Loucy (cell line): ENCODE measurements at regions not wholly inside any gene's neighbourhood (a gene's known extent, or its start where the extent isn't known, plus 50 kb on each side); places are given as distances from the start of the nearest gene placed in this dataset.

Experiments used
- CTCF ChIP-seq: fragments of 200-600 bp; sonication (generic); conservative IDR thresholded peaks from 2 replicates; pipeline ENCODE4 v1.5.1; 2014; ENCODE audit warnings: mild to moderate bottlenecking, antibody characterized with exemption, low read length
- EZH2phosphoT487 ChIP-seq: fragments of 200-600 bp; IDR thresholded peaks from 2 replicates; pipeline ENCODE4 v1.6.1; 2018; ENCODE audit warnings: antibody characterized with exemption, mild to moderate bottlenecking, moderate library complexity, borderline replicate concordance

GRCh38 chr1:88560621-88561020 lies 123.5 kb upstream of the PKN2 start:
- no peak for TF ChIP-seq CTCF
- no peak for TF ChIP-seq EZH2phosphoT487
